B cell (primary cell): ENCODE measurements at regions not wholly inside any gene's neighbourhood (a gene's known extent, or its start where the extent isn't known, plus 50 kb on each side); places are given as distances from the start of the nearest gene placed in this dataset.
"Not testable (repeated sequence)": the region's sequence is repeated elsewhere in the genome, so short reads cannot be mapped to it uniquely, and the experiment has no call there.

Source experiments
- ATAC-seq: fragments of 200-7000 bp; cut with Tn5 transposase; one replicate; pipeline ENCODE4 v1.10.0; 2021; ENCODE audit warnings: low read depth, mild to moderate bottlenecking, moderate number of reproducible peaks, moderate library complexity
- CTCF ChIA-PET: fragments of 350-600 bp; sonication (Branson Sonifier 250); formaldehyde crosslinking; loops from one replicate; lab custom pipeline; 2021; ENCODE audit warnings: antibody characterized with exemption, inconsistent platforms; lab: Charles Lee
- POLR2A ChIA-PET: fragments of 350-600 bp; sonication (Branson Sonifier 250); formaldehyde crosslinking; loops from one replicate; lab custom pipeline; 2021; ENCODE audit warnings: antibody characterized with exemption; lab: Charles Lee
- DNase-seq: peaks from one replicate; pipeline ENCODE4 v3.0.0; 2013
- H2AFZ ChIP-seq: 2 replicates; pipeline ENCODE4 v1.6.1; 2012; ENCODE audit warnings: mild to moderate bottlenecking, low read depth, low read length; ENCODE audit not compliant: insufficient read depth, poor library complexity, severe bottlenecking
- H3K27ac ChIP-seq, 2 donors: 1 replicate in 1 of 2; 2 replicates in 1 of 2; pipeline ENCODE4 v1.5.1; 2012 to 2013; ENCODE audit warnings: low read length in 2 of 2, mild to moderate bottlenecking in 2 of 2, moderate library complexity in 1 of 2
- H3K27me3 ChIP-seq, 4 experiments: fragments of 200-600 bp in 1 of 4; sonication (generic) in 1 of 4; replicated peaks in 1 of 4; 1 replicate in 2 of 4; 2 replicates in 2 of 4; pipeline versions ENCODE4 v1.6.1 to v1.7.0; 2013 to 2016; ENCODE audit warnings: low read length in 3 of 4, mild to moderate bottlenecking in 2 of 4, mixed read lengths in 1 of 4, moderate library complexity in 1 of 4; ENCODE audit not compliant: insufficient read depth in 4 of 4, control insufficient read depth in 3 of 4; ENCODE audit errors: control extremely low read depth in 1 of 4
- H3K36me3 ChIP-seq, 2 experiments: replicated peaks in 1 of 2; 1 replicate in 1 of 2; 2 replicates in 1 of 2; pipeline versions ENCODE4 v1.6.1 to v1.7.1; 2013; ENCODE audit warnings: low read length in 1 of 2; ENCODE audit not compliant: insufficient read depth in 2 of 2, control insufficient read depth in 1 of 2; ENCODE audit errors: control extremely low read depth in 1 of 2, extremely low read depth in 1 of 2
- H3K4me1 ChIP-seq, 2 donors: fragments of 200-600 bp in 1 of 2; sonication (generic) in 1 of 2; 1 replicate in 1 of 2; 2 replicates in 1 of 2; pipeline versions ENCODE4 v1.5.1 to v1.6.1; 2013 to 2017; ENCODE audit warnings: low read length in 2 of 2; ENCODE audit not compliant: control insufficient read depth in 2 of 2, insufficient read depth in 2 of 2
- H3K4me2 ChIP-seq: replicated peaks from 2 replicates; pipeline ENCODE3; 2012; ENCODE audit warnings: mild to moderate bottlenecking, low read depth, low read length; ENCODE audit not compliant: poor library complexity, severe bottlenecking
- H3K4me3 ChIP-seq, 5 experiments: fragments of 200-600 bp in 1 of 5; sonication (generic) in 1 of 5; 1 replicate in 3 of 5; 2 replicates in 2 of 5; pipeline versions ENCODE4 v1.5.1 to v1.7.0; 2011 to 2016; ENCODE audit warnings: low read length in 4 of 5, mild to moderate bottlenecking in 4 of 5, low read depth in 2 of 5, control low read depth in 1 of 5, moderate library complexity in 1 of 5; ENCODE audit not compliant: insufficient read depth in 1 of 5; ENCODE audit errors: control extremely low read depth in 1 of 5, extremely low read depth in 1 of 5
- H3K79me2 ChIP-seq: fragments of 200-600 bp; sonication (generic); one replicate; pipeline ENCODE4 v1.6.0; 2016; ENCODE audit warnings: low read length; ENCODE audit not compliant: control insufficient read depth, insufficient read depth
- H3K9ac ChIP-seq: fragments of 200-600 bp; sonication (generic); 2 replicates; pipeline ENCODE4 v1.6.1; 2017; ENCODE audit warnings: mild to moderate bottlenecking, low read length, moderate library complexity
- H3K9me3 ChIP-seq, 3 donors: one replicate each; pipeline versions ENCODE4 v1.6.1 to v1.7.1; 2013; ENCODE audit warnings: low read length in 2 of 3; ENCODE audit not compliant: control insufficient read depth in 2 of 3, insufficient read depth in 1 of 3; ENCODE audit errors: control extremely low read depth in 1 of 3
- H4K20me1 ChIP-seq: 2 replicates; pipeline ENCODE4 v1.6.0; 2012; ENCODE audit warnings: mild to moderate bottlenecking, low read length; ENCODE audit not compliant: insufficient read depth, control insufficient read depth, poor library complexity, severe bottlenecking
- H3K27ac Mint-ChIP-seq: one replicate; pipeline ENCODE4 v1.8.0; 2021; ENCODE audit warnings: mixed read lengths
- H3K27me3 Mint-ChIP-seq: one replicate; pipeline ENCODE4 v1.8.0; 2021; ENCODE audit warnings: mixed read lengths
- H3K4me1 Mint-ChIP-seq: one replicate; pipeline ENCODE4 v1.8.0; 2021; ENCODE audit warnings: mixed read lengths
- H3K4me3 Mint-ChIP-seq: one replicate; pipeline ENCODE4 v1.8.0; 2021; ENCODE audit warnings: mixed read lengths
- H3K9me3 Mint-ChIP-seq: one replicate; pipeline ENCODE4 v1.8.0; 2022; ENCODE audit warnings: mixed read lengths; ENCODE audit not compliant: insufficient read depth
- CTCF ChIP-seq: fragments of 200-600 bp; IDR thresholded peaks from one replicate; pipeline ENCODE4 v1.8.0; 2022; ENCODE audit warnings: antibody characterized with exemption, mild to moderate bottlenecking
- EZH2 ChIP-seq: IDR thresholded peaks from 2 replicates; pipeline ENCODE4 v1.6.1; 2012; ENCODE audit warnings: borderline replicate concordance, low read depth, mild to moderate bottlenecking, moderate library complexity, low read length; ENCODE audit not compliant: insufficient read depth, poor library complexity, severe bottlenecking
- WGBS: methylation state at CpG from one replicate; pipeline ENCODE4 v1.1.5; 2013; ENCODE audit warnings: missing lambda C conversion rate; ENCODE audit not compliant: insufficient coverage; 5-methylcytosine and 5-hydroxymethylcytosine counted together
- intact Hi-C: fragments of 100-400 bp; cut with micrococcal nuclease; formaldehyde crosslinking; loops from one replicate; pipeline ENCODE4 v1.10.0; 2022

- Histone ChIP-seq H4K20me1 (no peaks in the 10 kb centered on the region), H3K27ac (no peak overlapping the region), H3K79me2 (no peaks in the 10 kb centered on the region), H2AFZ (no peak overlapping the region), H3K4me2 (no peak overlapping the region), H3K9me3 (peaks cover 0 to 9% (median 6%) of the 10 kb centered on the region in 3 donors), H3K4me1 (no peaks in the 10 kb centered on the region), H3K36me3 (no peaks in the 10 kb centered on the region), H3K27me3 (no peaks in the 10 kb centered on the region), H3K4me3 (no peak overlapping the region), H3K9ac (no peak overlapping the region)
- DNase-seq (no peak), ATAC-seq (no peak)
- H3K9me3 Mint-ChIP-seq: peaks cover 7% of the 10 kb centered on the region
- H3K4me3 Mint-ChIP-seq: no peak overlapping the region
- H3K27me3 Mint-ChIP-seq: no peaks in the 10 kb centered on the region
- CTCF ChIA-PET: no interaction called here
- H3K27ac Mint-ChIP-seq: no peak overlapping the region
- POLR2A ChIA-PET: no interaction called here
- TF ChIP-seq CTCF: no peak
- TF ChIP-seq EZH2: no peak
- intact Hi-C loops: no loop called here
- no peaks in the 10 kb centered on the region for H3K4me1 Mint-ChIP-seq
Measured at GRCh38 chr7:110548372-110548771, 542.6 kb upstream of the LRRN3 start.

GRCh38 chr7:110557136-110557535 lies 533.8 kb upstream of the LRRN3 start:
- intact Hi-C loops: no loop called here
- TF ChIP-seq EZH2: no peak
- TF ChIP-seq CTCF: no peak
- H3K4me1 ChIP-seq: no peaks in the 10 kb centered on the region
- peaks cover 9% of the 10 kb centered on the region for H3K9me3 Mint-ChIP-seq
- H3K4me3 Mint-ChIP-seq: no peak overlapping the region
- H3K27me3 Mint-ChIP-seq: no peaks in the 10 kb centered on the region
- H3K9ac ChIP-seq: no peak overlapping the region
- POLR2A ChIA-PET: no interaction called here
- H3K27me3 ChIP-seq: no peaks in the 10 kb centered on the region
- ATAC-seq: no peak
- no peak overlapping the region for H3K27ac Mint-ChIP-seq
- WGBS: no CpG with 5 or more reads among the region's 2 CpGs
- no peaks in the 10 kb centered on the region for H3K4me1 Mint-ChIP-seq
- H3K27ac ChIP-seq: no peak overlapping the region
- no peak overlapping the region for H3K4me3 ChIP-seq
- H3K4me2 ChIP-seq: no peak overlapping the region
- H4K20me1 ChIP-seq: no peaks in the 10 kb centered on the region
- H3K9me3 ChIP-seq: peaks cover 0 to 3% (median 3%) of the 10 kb centered on the region in 3 donors
- DNase-seq: no peak
- CTCF ChIA-PET: no interaction called here
- no peaks in the 10 kb centered on the region for H3K79me2 ChIP-seq
- H3K36me3 ChIP-seq: no peaks in the 10 kb centered on the region
- H2AFZ ChIP-seq: no peak overlapping the region

GRCh38 chr7:110563286-110563685 lies 527.6 kb upstream of the LRRN3 start:
- H3K4me1 Mint-ChIP-seq, intact Hi-C loops, POLR2A ChIA-PET, H3K4me1 ChIP-seq, H3K4me2 ChIP-seq, DNase-seq, ATAC-seq, H3K9me3 Mint-ChIP-seq, H3K27ac Mint-ChIP-seq, H3K4me3 ChIP-seq, H3K27me3 ChIP-seq, H3K9ac ChIP-seq, H4K20me1 ChIP-seq, H3K79me2 ChIP-seq, H3K27me3 Mint-ChIP-seq, H2AFZ ChIP-seq, CTCF ChIA-PET, H3K4me3 Mint-ChIP-seq, H3K36me3 ChIP-seq, H3K27ac ChIP-seq, H3K9me3 ChIP-seq: not testable (repeated sequence)
- WGBS: 95% methylated on average over 15 of the region's 18 CpGs
